GM12801 (cell line): ENCODE measurements at regions not wholly inside any gene's neighbourhood (a gene's known extent, or its start where the extent isn't known, plus 50 kb on each side); places are given as distances from the start of the nearest gene placed in this dataset.

Source experiments
- CTCF ChIP-seq: IDR thresholded peaks from one replicate; pipeline ENCODE4 v1.5.1; 2011; ENCODE audit warnings: control low read depth; ENCODE audit not compliant: insufficient read length; ENCODE audit errors: extremely low read depth

GRCh38 chr1:58325866-58326265 lies 220.7 kb downstream of the OMA1 start:
- TF ChIP-seq CTCF, result no peak

GRCh38 chr1:58324558-58324957 lies 222.0 kb downstream of the OMA1 start:
- no peak for TF ChIP-seq CTCF

GRCh38 chr1:58318157-58319005 lies 228.1 kb downstream of the OMA1 start:
- TF ChIP-seq CTCF, result no peak

GRCh38 chr1:58317694-58318093 lies 228.8 kb downstream of the OMA1 start:
- no peak for TF ChIP-seq CTCF

- no peak for TF ChIP-seq CTCF
These were observed 229.4 kb downstream of the OMA1 start for GRCh38 chr1:58317086-58317485.

GRCh38 chr1:58316141-58316540 lies 230.4 kb downstream of the OMA1 start:
- no peak for TF ChIP-seq CTCF

- TF ChIP-seq CTCF, result no peak
These were observed 233.5 kb downstream of the OMA1 start for GRCh38 chr1:58312971-58313563.
